ENCODE measurements at regions not wholly inside any gene's neighbourhood (a gene's known extent, or its start where the extent isn't known, plus 50 kb on each side); places are given as distances from the start of the nearest gene placed in this dataset.
A peak's percentile ranks its signal among the peaks of the same experiment; 100 is the strongest.
"Not testable (repeated sequence)": the region's sequence is repeated elsewhere in the genome, so short reads cannot be mapped to it uniquely, and the experiment has no call there.

- DNase-seq = peak in 1 of 2 donors; percentile 2
Observed at GRCh38 chr9:65223986-65224385, 61.0 kb downstream of the FOXD4L5 start.

DNA sequence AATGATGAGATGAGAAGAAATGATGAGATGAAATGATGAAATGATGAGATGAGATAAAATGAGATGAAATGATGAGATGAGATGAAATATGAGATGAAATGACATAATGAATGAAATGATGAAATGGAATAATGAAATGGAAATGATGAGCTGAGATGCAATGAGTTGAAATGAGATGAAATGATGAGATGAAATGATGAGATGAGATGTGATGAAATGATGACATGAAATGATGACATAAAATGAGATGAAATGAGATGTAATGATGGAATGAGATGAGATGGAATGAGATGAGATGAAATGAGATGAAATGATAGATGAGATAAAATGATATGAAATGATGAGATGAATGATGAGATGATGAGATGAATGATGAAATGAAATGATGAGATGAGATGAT lies 76.2 kb downstream of the FOXD4L5 start:
- not testable (repeated sequence) for DNase-seq

DNA sequence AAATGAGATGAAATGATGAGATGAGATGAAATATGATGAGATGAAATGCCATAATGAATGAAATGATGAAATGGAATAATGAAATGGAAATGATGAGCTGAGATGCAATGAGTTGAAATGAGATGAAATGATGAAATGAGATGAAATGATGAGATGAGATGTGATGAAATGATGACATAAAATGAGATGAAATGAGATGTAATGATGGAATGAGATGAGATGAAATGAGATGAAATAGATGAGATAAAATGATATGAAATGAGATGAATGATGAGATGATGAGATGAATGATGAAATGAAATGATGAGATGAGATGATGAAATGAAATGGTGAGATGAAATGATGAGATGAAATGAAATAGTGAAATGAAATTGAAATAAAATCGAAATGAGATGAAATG lies 77.7 kb downstream of the FOXD4L5 start:
- DNase-seq = not testable (repeated sequence)

DNA sequence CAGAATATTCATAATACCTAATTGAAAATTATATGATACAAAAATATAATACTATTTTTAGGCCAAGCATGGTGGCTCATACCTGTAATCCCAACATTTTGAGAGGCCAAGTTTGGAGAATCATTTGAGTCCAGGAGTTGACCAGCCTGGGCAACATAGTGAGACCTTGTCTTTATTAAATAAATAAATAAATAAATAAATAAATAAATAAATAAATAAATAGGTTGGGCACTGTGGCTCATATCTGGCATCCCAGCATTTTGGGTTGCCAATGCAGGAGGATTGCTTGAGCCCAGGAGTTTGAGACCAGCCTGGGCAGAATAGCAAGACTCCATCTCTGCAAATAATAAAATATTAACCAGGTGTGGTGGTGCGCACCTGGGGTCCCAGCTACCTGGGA lies 79.2 kb downstream of the FOXD4L5 start:
- DNase-seq = not testable (repeated sequence)

DNA sequence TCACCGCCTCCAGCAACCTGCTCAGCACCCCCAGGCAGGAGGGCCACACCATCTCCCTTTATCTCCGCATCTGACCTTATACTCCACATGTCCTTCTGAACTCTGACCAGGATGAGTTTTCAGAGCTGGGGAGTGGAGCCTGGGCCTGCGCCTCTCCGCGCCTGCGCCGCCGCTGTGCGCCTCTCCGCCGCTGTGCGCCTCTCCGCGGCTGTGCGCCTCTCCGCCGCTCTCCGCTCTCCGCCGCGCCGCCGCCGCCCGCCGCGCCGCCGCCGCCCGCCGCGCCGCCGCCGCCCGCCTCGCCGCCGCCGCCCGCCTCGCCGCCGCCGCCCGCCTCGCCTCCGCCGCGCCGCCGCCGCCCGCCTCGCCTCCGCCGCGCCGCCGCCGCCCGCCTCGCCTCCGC lies 89.2 kb downstream of the FOXD4L5 start:
- not testable (repeated sequence) for DNase-seq

GRCh38 chr9:65155937-65156336 lies 129.1 kb downstream of the FOXD4L5 start:
- not testable (repeated sequence) for DNase-seq
